ENCODE measurements at regions not wholly inside any gene's neighbourhood (a gene's known extent, or its start where the extent isn't known, plus 50 kb on each side); places are given as distances from the start of the nearest gene placed in this dataset.

DNA sequence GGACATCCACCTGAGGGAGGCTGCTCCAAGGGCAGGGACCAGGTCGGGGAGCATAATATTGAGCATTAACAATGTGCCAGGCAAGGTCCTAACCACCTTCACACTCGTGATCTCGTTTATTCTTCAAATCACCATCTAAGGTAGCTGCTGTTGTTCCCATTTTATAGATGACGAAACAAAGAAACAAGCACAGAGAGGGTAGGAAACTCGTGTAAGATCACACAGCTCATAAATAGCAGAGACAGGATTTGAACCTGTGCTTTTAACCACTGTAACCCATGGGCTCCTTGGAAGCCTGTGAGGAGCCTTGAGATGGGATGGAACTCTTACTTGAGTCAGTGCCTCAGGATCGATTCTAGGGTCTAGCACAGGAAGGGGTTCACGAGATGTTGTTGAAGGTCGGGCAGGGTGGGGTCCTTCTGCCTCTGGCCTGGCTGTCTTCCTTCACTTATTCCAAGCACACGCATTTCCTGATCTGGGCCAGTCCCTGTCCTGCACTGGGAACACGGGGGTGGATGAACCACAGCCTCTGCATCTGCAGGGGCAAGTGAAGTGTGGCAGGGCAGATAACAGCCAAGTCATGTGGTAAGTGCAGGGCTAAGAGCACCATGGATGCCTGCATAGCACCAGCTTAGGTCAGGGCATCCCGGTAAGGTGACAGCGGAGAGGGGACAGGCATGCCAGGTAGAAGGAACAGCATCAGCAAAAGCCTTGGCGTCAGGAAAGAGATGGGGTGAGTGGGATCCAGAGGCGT, 188.1 kb downstream of the MELK start:
- in situ Hi-C loops (cut with HindIII; ENCODE audit: low pct_ligation_motif_present, low pct_unique_long_range_greater_than_20kb, low sequenced_read_pairs), result no loop called here
- DNase-seq, result no peak

DNA sequence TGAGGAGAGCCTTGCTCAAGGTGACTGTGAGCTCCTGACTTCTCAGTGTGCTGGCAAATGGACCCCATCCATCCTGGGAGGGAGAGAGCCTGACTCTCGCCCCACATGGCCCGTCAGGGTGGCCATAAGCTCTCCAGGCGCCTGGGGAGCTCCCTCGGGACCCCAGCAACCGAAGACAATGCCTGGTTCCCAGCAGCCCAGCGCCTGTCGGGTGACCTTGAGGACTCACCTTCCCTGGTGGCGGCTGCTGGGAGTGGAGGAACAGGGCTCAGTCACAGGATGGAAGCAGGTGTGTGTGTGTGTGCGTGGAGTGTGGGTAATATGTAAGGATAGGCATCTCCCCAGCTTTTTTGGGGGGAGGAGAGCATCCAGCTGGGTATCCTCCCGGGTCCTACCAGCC, 190.3 kb downstream of the MELK start:
- no peak for DNase-seq
- in situ Hi-C loops (cut with HindIII; ENCODE audit: low pct_ligation_motif_present, low pct_unique_long_range_greater_than_20kb, low sequenced_read_pairs), result no loop called here

DNA sequence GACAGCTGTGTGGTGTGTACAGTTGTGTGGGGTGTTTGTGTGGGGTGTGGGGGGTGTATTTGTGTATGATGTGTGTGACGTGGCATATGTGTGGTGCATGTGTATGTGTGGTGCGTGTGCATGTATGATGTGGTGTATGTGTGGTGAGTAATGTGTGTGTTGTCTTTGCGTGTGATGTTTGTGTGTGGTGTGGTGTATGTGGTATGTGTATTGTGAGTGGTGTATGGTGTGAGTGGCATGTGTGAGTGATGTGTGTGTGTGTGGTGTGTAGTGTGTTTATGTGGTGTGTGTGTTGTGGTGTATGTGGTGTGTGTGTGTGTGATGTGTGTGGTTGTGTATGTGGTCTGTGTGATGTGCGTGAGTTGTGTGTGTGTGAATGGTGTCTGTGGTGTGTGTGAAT, 191.1 kb downstream of the MELK start:
- no peak for DNase-seq
- in situ Hi-C loops (cut with HindIII; ENCODE audit: low pct_ligation_motif_present, low pct_unique_long_range_greater_than_20kb, low sequenced_read_pairs), result no loop called here

DNA sequence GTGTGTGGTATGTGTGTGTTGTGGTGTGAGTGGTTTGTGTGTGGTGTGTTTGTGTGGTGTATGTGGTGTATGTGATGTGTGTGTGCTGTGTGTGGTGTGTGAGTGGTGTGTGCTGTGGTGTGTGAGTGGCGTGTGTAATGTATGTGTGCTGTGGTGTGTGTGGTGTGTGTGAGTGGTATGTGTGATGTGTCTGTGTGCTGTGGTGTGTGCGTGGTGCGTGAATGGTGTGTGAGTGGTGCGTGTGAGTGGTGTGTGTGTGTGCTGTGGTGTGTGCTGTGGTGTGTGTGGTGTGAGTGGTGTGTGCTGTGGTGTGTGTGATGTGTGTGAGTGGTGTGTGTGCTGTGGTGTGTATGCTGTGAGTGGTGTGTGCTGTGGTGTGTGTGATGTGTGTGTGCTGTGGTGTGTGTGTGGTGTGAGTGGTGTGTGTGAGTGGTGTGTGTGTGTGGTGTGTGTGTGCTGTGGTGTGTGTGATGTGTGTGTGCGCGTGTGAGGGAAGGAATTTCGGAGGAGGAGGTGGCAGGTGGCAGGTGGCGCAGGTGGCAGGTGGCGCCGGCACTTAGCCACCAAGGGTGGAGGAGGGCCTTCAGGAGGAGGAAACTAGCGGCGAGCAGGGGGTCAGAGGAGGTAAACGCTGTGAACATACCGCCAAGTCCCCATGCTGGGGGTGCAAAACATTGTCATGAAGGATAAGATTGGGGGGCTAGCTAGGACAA, 191.8 kb downstream of the MELK start:
- DNase-seq, result no peak
- in situ Hi-C loops (cut with HindIII; ENCODE audit: low pct_ligation_motif_present, low pct_unique_long_range_greater_than_20kb, low sequenced_read_pairs), result no loop called here

DNA sequence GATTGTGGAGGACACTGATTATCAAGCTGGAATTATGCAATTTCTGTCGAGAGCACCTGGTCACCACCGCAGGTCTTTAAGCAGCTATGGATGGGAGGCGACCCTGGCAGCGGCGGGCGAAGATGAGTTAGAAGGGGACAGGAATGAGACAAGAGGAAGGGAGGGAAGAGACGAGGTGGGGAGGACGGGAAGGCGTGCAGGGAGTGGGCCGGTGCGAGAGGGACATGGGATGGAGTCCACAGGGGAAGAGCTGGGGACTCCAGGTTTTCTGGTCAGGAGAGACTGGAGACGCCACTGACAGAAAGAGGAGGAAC, 192.3 kb downstream of the MELK start:
- DNase-seq, result no peak
- in situ Hi-C loops (cut with HindIII; ENCODE audit: low pct_ligation_motif_present, low pct_unique_long_range_greater_than_20kb, low sequenced_read_pairs), result no loop called here

DNA sequence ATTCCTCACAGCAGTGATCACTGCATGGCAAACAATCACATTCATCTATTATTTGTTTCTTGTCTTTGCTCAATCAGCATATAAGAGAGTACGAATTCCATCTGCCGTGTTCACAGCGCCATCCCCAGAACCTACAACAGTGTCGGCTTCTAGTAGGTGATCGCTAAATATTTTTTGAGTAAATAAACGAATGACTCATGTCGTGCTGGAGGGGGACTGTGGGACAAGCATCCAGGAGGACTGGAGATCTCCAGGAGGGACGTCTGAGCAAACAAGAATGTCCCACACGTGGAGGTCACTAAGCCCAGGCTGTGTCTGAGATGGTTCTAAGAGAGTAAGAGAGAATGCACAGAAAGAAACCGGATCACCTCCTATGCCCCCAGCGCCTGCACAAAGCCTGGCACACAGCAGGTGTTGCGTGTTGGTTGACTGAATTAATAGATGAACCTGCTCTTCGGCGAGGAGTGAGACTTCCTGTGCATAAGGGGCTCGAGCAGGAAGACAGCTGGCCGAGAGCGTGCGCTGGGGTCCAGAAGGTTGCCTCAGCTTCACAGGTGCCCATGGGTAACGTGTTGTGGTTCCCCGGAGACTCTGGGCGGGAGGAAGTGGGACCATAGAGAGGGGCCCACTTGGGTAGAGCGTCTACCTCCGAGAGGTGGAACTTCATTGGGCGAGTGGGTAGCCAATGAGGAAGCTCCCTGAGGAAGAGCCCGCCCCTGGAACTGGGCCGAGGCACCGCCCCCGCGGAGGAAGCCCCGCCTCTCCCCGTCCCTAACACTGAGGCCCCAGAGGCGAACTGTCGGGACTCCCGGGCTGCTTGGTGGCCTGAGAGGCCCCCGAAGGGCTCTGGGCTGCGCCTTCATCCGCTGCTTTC, 193.0 kb downstream of the MELK start:
- in situ Hi-C loops (cut with HindIII; ENCODE audit: low pct_ligation_motif_present, low pct_unique_long_range_greater_than_20kb, low sequenced_read_pairs), result no loop called here
- peak; percentile 84 for DNase-seq

DNA sequence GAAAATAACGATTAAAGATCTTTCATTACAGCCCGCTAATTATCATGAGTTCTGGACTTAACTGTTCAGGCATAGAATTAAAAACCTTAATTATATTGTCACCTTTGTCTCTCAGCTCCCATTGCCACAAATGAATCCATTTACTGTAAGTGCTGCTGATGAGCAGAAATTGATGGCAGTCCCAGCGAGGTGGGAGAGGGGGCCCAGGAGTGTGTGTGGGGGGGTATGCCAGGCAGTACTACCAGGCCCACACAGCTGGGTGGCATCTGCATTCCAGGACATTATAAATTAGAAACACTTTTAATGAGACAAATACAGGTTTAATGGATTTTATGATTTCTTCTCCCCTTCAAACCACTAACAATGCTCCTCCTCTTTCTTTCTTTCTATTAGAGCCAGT, 196.0 kb downstream of the MELK start:
- DNase-seq, result no peak
- in situ Hi-C loops (cut with HindIII; ENCODE audit: low pct_ligation_motif_present, low pct_unique_long_range_greater_than_20kb, low sequenced_read_pairs), result no loop called here

DNA sequence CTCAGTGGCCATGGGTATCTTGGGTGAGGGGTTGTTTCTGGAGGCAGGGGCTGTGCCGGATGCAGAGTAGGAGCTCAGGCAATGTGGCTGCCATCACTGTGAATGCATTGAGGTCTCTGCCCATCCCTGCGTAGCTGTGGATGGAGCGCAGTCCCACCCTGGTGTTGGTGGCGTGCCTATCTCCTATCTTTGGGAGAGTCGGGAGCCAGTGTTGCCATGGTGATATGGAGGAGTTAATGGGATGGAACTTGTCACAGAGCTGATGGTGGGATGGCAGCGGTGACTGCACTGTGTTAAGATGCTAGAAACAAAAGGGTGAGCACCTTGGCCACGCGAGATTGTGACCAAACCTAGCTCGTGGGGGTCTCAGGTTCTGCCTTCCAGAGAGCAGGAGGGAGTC, 197.3 kb downstream of the MELK start:
- no peak for DNase-seq
- in situ Hi-C loops (cut with HindIII; ENCODE audit: low pct_ligation_motif_present, low pct_unique_long_range_greater_than_20kb, low sequenced_read_pairs), result no loop called here

DNA sequence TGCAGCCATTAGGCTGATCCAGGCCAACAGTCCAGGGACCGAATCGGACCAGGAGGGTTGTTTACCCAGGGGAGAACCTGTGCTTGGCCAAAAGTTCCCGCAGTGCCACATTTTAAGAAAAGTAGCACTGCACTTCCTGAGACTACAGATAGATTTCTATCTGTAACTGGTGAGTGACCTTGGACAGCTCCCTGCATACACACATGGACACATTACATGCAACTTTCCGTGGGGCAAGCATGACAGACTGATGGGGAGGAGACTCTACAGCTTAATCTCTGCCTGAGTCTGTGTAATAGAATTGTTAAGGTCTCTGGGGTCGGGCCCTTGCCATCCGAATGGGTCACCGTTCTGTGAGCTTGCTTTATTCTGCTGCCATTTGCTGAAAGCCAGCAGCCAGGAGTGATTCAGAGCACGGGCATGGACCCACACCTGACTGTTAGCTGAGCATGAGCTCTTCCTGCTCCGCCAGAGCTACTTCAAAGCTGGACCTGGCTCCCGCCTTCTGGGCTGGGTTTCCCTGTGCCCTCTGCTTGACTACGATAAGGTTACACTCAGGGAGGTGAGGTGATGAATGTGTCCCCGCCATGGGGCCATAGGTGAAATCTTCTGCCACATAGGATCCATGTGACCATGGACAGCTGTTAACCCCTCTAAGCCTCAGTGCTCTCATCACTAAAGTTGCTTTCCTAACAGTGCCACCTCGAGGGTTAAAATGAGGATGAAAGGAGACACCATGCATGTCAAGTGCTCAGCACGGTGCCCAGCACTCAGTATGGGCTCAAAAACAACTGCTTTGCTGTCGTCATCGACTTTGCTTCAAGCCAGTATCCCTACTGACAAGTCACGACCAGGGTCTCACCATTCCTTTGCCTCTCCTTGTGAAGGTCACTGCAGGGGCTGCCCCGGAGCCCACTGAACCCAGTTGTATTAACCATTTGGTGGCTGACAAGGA, 200.0 kb downstream of the MELK start:
- in situ Hi-C loops (cut with HindIII; ENCODE audit: low pct_ligation_motif_present, low pct_unique_long_range_greater_than_20kb, low sequenced_read_pairs), result no loop called here
- DNase-seq, result peak; percentile 21

DNA sequence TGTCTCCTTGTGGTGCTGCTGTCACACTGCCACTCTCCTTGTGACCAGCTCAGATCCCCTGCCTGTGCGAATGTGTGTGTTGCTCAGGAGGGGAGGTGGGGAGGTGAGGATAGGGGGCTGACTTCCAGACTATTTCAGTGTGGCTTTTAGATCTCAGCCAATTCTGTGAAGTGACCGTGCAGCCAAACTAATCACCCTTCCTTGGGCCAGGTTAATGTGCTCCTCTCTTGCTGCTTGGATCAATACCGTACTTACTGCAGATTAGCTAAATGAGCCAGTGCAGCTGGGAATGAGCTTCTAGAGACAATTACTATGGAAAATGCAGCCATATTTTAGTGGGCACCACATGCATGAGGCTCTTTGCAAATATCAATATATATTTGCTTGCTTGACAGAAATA, 206.0 kb downstream of the MELK start:
- no peak for DNase-seq
- in situ Hi-C loops (cut with HindIII; ENCODE audit: low pct_ligation_motif_present, low pct_unique_long_range_greater_than_20kb, low sequenced_read_pairs), result no loop called here

DNA sequence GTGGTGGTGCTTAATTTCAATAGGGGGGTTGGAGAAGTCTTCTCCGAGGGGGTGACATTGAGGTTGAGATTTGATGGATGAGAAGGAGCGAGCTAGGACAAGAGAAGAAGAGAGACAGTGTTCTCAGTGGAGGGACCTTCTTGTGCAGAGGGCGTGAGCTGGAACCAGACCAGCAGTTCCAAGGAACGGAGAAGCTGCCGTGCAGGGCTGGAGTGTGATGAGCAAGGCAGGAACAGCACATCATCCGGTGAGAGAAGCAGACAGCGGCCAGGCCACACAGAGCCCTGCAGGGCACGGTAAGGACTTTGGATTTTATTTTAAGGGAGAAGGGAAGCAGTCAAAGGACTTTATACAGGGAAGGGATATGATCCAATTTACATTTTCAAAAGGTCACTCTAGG, 206.9 kb downstream of the MELK start:
- in situ Hi-C loops (cut with HindIII; ENCODE audit: low pct_ligation_motif_present, low pct_unique_long_range_greater_than_20kb, low sequenced_read_pairs), result no loop called here
- DNase-seq, result no peak

DNA sequence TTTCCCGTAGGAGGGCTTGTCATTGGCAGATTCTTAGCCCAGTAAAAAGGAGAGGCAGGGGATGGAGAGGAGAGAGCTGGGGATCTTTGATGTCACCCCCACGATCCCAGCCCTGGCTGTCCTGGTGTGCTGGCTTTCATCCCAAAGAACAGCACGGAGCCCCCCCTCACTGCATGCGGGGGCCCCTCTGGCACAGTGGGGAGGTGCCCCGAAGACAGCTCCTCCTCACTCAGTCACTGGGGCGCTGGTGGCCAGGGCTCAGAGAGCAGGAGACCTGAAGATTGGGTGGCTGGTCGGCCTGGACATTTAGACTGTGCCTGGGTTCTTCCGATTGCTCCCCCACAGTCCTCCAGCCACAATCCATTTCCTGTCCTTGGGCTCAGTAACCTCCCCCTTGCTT, 207.5 kb downstream of the MELK start:
- in situ Hi-C loops (cut with HindIII; ENCODE audit: low pct_ligation_motif_present, low pct_unique_long_range_greater_than_20kb, low sequenced_read_pairs), result no loop called here
- DNase-seq, result no peak

DNA sequence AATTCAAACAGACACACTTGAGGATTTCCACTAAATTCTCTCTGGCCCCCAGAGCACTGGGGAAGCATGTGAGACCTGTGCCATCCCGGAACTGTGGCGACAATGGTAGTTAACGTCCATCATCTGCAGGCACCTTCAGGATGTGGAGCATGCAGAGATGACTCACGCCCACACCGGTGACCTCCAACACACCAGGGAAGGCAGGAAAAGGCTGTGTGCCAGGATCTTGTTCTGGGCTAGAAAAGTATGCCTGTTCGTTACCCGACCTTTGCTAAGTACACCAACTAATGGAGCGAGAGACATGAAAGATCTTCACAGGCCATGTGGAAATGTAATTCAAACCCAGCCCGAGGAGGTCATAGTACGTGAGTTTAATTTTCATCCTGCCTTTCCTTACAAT, 208.8 kb downstream of the MELK start:
- in situ Hi-C loops (cut with HindIII; ENCODE audit: low pct_ligation_motif_present, low pct_unique_long_range_greater_than_20kb, low sequenced_read_pairs), result no loop called here
- no peak for DNase-seq
